ENCODE measurements at regions not wholly inside any gene's neighbourhood (a gene's known extent, or its start where the extent isn't known, plus 50 kb on each side); places are given as distances from the start of the nearest gene placed in this dataset.

DNA sequence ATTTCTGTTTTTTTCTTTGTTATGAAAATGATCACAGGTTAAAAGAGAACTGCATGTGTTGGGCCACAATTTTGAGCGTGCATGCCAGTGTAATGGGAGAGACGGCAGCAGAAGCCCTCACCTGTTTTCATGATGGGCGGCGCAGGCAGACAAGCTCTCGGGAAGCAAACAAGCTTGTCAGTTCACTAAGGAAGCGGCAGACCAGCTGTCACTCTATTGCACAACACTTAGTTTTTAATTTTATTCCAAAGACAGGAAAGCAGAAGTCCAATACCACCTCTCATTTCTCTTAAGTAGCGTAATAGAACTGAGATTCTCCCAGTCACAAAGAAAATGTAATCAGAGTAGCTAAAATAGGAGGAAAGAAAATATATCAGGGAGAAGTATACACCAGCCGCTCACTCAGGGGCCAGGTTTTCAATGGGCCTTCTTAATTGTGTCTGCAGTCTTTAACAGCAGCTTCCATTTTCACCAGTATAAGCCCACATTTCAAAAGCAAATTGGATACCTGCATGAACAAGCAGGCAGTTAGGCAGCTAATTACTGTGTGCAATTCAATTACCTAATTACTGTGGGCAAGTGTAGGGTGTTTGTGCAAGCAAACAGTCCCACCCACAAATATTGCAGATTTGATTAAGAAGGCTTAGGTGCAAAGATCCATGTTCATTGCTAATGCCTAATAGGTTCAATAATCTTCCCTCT, 711.4 kb downstream of the DIAPH3 start:
- DNase-seq (ENCODE audit: low read depth) = no peak

DNA sequence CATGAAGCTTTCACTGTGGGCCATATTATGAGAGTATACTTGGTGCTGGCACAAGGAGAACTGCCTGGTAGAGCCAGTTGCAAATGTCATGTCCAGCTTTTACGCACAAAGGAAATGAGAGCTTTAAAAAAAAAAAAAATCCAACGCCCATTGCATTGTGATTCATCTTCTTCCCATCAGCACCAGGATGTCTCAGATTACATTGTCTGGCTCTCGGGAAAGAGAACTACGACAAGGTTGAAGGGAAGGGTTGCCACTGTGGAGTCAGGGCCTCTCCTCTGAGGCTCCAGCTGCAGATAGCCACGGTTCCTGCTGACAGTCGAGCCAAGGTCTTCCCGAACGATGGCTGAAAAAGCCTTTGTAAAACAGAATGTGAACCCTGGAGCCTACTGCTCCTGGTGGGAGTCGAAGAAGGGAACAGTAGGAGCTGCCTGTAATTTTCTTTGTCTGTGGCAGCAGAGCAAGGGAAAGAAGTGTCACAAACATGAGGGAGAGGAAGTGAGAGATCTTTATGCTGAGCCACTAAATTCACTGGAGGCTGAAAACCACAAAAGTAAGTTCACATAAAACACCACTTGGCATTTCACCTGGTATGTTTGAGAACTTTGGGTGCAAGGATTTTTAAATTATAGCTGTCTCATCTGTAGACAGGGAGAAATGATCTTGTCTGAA, 704.7 kb downstream of the DIAPH3 start:
- DNase-seq (ENCODE audit: low read depth) = no peak

DNA sequence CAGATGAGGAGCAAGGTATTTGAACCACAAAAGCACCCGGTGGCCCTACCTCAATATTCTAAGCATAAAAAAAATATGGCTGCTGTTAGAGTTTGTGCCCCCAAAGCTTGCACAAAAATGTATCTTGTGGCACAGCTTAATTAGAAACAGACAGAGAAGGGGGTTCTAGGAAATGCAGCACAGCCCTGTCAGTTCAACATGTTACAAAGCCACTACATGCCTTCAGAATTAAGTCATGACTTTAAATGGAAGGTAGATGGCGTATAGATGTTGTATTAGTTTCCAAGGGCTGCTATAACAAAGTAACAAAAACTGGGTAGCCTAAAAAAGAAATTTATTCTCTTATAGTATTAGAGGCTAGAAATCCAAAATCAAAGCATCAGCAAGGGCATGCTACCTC, 703.8 kb downstream of the DIAPH3 start:
- DNase-seq (ENCODE audit: low read depth) = no peak

DNA sequence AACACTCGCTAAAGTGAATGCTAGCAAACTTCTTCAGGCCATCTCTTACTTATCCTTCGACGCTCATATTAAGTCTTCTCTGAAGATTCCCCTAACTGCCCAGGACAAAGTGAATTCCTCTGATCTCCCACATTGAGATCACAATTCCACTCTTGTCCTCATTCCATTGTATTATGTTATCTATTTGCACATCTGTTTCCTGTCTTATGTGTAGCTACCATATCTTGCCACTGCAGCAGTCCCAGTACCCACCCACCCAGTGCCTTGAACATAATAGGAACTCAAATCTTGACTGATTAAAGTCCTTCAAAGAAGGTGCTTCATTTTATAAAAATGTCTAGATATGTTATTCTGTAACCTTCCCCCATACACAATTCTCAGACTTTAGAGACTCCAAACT, 702.3 kb downstream of the DIAPH3 start:
- DNase-seq (ENCODE audit: low read depth) = no peak

DNA sequence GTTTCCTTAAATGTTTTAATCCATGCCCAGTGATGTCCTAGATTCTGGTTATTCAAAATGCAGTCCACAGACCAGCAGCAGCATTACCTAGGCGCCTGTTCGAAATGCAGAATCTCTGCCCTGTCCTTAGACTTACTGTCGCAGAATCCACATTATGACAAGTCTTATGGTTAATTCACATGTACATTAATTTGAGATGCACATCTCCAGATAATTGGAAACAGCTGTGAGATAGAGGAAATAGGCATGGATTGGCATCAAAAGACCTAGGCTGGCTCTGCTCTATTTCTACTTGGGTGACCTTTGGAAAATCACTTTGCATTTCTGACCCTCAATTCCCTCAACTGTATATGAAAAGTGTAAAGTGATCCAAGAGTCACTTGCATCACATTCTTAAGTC, 700.7 kb downstream of the DIAPH3 start:
- no peak for DNase-seq (ENCODE audit: low read depth)

DNA sequence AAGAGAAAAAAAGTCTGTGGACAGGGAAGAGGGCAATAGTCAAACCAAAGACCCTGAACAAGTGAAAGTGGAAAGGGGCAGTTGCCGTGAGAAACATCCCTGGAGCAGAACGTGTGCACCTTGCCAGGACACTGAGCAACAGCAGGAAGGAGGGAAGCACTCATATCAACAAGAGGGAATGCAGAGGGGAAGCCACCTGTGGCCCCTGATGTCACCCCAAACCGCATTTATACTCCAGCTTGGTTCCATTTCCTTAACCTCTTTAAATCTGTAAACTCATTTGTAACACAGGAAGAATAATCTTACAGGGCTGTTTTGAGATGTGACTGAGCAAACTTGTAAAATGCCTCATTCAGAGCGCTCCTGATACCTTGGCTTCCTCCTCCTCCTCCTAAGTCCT, 698.8 kb downstream of the DIAPH3 start:
- DNase-seq (ENCODE audit: low read depth) = no peak

DNA sequence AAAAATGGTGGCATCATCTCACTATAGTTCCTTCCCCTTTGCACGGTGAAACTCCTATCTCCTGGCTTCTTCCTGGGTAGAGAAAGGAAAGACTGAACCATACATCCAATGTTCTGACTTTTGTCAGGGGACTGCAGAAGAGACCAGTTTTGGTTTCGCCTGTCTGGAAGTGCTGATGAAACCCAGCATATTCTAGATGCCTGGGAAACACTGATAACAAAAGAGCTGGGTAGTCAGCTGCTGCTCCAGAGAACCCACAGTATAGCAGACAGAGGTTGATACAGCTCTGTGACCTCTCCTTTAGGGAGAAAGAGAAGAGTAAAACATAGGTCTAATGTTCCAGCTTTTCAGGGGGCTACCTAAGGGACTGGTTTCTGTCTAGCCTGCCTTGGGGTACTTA, 695.3 kb downstream of the DIAPH3 start:
- no peak for DNase-seq (ENCODE audit: low read depth)

DNA sequence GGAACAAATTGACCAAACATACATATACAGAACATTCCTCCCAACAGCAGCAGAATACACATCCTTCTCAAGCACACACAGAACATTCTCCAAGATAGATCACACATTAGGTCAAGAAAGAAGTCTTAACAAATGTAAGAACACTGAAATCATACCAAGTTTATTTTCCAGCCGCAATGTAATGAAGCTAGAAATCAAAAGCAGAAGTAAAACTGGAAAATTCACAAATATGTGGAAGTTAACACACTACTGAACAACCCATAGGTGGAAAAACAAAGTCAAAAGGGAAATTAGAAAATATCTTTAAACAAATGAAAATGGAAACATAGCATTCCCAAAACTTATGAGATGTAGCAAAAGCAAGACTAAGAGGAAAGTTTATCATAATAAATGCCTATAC, 692.6 kb downstream of the DIAPH3 start:
- no peak for DNase-seq (ENCODE audit: low read depth)

DNA sequence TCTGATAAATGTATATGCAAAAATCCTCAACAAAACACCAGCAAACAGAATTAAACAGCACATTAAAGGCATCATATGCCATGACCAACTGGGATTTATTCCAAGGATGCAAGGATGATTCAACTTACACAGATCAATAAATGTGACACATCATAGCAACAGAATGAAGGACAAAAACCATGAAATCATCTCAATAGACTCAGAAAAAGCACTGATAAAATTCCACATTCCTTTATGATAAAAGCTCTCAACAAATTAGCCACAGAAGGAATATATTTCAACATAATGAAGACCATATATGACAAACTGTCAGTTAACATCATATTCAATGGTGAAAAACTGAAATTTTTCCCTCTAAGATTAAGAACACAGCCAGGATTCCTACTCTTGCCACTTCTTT, 691.6 kb downstream of the DIAPH3 start:
- DNase-seq (ENCODE audit: low read depth) = no peak

DNA sequence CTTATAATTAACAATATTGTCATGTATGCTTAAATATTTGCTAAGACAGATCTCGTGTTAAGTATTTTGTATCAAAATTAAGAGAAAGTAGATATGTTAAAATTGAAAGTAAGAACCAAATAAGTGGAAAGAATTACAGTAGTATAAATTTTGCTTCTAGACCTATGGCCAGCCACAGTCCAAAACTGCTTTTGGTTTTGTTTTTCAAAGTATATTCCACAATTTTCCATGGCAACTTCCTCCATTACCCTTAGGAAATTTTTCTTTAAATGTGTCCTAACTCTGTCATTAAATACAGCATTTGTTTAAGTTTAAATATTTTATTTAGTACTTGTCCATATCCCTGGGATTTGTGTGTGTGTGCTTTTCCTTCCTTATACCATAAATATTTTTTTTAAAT, 689.0 kb downstream of the DIAPH3 start:
- no peak for DNase-seq (ENCODE audit: low read depth)

DNA sequence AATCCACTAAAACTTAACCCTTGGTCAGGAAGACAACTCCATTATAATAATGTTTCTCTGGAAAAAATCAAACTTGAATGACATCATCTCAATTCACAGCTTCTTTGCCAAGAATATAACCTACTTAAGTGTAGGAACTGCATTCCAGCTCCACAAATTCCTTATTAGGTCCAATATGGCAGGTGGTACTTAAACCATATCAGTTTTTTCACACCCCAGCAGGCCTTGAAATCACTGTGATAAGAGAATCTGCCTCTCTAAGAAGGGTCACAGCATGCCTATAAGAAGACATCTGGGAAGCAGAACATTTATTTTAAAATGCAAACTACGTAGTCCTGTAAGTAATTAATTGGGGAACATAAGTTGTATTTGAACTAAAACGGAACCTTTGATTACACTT, 687.8 kb downstream of the DIAPH3 start:
- no peak for DNase-seq (ENCODE audit: low read depth)

DNA sequence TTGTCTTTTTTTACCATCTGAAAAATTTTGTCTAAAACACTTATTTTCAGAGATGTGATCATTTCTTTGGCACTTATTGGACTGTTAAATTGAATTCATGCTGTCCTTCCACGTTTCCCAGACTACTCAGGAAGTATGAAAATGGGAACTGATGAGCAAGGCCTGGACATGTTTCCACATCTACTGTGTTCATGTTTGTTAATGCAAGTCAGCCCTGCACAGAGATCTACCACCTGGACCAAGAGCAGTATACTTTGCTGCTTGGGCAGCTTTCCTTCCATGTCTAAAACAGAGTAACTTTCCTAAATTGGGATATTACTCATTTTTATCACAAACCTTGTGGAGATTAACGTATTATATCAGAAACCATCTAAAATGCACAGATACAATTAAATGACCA, 687.4 kb downstream of the DIAPH3 start:
- no peak for DNase-seq (ENCODE audit: low read depth)

DNA sequence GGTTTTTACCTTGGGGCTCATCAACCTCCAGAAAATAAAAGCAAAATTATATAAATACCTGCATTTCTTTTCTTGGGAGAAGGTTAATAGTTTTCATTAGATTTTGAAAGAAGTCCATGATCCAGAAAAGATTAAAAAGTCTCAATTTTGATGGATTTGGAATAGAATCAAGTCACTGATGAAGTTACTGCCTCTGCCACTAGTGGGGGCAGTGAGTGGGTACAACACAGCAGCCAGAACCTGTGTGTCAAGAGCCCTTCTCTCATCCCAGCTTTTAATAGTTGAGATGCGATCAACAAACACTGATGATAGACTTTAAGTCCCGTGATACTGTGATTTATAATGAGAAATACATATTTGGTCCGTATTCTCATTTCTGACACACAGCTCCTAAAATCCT, 686.7 kb downstream of the DIAPH3 start:
- no peak for DNase-seq (ENCODE audit: low read depth)

DNA sequence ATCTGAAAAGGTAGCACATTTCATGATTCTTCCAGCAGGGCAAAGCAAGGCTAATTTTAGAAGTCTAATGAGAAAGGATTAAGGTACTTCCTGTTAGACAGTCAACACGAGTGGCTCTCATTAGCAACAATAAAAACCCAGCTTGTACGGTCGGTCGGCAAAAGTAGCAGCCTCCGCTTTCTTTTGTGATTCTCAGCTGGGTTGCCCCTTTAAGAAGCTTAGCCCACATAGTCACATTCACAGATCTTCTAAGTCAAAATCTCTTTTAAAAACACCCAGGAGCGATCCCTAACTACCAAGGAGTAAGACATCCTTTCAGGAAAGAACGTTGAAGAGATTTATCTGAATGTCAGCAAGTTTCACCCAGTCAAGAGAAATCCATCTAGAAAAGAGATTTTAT, 684.8 kb downstream of the DIAPH3 start:
- no peak for DNase-seq (ENCODE audit: low read depth)

DNA sequence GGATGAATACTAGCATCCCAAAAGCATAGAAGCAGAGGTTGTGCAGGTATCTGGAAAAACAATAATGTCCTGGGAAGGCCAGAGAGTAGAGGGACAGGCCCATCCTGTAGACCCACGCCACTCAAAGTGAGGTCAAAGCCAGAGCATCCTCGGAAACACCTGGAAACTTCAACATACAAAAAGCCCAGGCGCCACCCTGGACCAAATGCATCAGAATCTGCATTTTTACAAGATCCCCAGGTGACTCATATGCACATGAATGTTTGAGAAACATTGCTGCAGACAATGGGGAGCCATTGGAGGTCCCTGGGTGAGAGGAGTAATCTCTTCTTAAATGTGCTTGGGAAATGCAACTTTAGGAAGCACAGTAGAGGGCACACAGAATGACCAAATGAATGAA, 684.1 kb downstream of the DIAPH3 start:
- no peak for DNase-seq (ENCODE audit: low read depth)

DNA sequence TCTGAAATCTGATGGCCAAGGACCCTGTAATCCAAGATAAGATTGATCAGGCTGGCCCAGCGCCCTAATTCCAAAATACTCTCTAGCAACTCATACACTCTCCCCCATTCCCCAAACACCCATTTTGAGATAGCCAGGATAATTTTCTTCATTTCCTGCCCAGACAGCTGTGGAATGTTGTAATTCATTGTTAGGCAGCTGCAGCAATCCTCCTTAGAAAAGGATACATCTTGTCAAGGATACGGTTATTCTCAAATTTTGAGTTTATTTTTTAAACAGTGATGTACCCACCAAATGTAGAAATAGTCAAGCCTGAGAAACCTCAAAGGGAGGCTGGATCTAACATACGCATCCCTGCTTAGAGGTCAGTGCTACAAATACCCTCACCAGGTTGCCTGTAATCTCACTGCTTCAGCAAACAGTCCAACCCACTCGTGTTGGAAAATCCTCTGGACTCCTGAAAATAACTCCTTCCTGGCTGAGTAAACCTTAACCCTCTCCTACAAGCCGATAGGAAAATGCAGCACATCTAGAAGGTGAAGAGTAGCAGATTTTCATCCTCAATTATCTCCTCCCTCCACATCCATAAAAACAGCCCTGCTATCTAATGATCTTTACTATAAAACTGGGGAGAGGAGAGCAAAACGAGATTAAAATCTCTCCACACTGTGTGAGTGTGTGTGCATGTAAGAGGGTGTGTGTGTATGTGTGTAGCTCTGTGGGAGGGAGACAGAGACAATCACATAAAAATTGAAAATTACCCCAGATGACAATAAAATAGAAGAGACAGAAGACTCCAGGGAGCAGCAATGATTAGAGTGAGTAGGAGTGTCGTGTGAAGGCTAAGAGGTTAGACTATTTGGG, 683.1 kb downstream of the DIAPH3 start:
- DNase-seq (ENCODE audit: low read depth) = no peak

DNA sequence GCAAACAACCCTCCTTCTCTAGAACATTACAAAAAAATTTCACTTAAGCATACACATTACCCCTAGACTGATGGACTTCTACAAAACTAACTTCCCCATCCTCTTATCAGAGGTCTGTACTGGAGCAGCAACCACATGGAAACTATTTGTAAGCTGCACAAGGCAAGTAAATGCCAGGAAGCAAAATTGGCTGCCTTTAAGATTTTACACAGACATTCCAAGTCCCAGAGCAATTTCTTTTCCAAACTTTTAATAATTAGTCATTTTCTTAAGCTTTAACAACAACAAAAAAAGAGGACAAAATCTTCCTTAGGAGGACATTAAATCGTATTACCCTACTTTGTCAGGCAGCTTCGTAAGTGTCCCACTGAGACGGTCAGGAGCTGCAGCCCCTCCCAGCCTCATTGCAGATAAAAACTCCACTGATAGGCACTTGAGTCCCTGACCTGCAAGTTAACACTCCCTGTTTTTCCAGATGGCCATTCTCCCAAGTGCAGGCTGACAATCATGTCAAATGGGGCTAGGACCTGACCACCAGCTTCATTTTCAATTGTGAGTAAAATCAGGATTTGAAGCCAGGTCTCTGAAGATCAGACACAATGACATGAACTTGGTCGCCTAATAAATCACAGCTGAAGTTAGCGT, 680.1 kb downstream of the DIAPH3 start:
- no peak for DNase-seq (ENCODE audit: low read depth)

DNA sequence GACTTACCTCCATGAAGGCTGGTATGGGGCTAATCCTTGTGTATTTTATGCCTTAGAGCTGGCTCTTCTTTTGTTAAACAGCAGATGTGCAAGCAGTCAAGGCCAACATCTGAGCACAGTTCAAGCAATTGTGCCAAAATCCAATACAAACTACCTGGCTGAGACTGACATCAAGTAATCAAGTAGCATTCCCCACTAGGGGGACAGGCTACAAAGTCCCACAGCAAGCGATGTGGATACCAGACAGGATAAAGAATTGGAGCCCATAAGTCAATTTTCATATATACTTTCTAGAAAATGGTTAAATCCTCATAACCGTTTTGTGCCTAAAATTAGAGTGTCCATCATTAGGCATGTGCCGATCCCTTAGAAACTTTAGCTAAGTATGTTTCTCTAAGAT, 675.8 kb downstream of the DIAPH3 start:
- no peak for DNase-seq (ENCODE audit: low read depth)

DNA sequence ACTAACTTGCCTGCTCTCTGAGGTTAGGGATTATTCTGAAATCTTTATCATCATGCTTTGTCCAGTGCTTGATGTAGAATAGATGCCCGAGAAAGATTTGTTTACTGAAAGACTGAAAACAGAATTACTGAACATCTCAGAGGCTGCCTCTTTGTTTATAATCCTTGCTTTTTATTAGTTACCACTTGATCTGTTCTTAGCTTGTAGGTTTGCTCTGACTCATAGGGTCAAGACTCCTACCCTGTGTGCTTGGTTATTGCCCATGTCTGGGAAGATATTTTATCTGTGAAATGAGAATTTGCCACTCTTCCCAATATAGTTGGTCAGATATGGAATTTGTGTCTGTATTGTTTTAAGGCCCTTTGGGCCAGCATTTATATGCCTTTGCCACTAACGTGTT, 675.3 kb downstream of the DIAPH3 start:
- DNase-seq (ENCODE audit: low read depth) = no peak

DNA sequence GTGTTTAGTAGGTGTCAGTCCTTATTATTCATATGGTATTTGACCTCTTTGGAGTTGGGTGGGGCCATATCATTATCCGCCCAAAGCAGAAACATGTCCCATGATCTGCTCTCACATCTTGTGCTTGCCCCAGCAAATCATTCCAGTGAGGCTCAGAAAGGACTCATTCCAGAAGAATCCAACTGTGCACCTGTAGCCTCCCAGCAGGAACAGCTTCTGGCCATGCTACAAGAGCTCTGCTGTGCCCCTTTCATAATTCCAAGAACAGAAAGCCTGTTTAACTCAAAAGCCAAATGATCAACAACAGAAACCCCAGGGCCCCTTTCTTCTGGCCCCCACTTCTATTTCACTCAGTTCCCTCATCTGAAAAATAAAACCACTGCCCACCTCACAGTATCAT, 673.1 kb downstream of the DIAPH3 start:
- no peak for DNase-seq (ENCODE audit: low read depth)

DNA sequence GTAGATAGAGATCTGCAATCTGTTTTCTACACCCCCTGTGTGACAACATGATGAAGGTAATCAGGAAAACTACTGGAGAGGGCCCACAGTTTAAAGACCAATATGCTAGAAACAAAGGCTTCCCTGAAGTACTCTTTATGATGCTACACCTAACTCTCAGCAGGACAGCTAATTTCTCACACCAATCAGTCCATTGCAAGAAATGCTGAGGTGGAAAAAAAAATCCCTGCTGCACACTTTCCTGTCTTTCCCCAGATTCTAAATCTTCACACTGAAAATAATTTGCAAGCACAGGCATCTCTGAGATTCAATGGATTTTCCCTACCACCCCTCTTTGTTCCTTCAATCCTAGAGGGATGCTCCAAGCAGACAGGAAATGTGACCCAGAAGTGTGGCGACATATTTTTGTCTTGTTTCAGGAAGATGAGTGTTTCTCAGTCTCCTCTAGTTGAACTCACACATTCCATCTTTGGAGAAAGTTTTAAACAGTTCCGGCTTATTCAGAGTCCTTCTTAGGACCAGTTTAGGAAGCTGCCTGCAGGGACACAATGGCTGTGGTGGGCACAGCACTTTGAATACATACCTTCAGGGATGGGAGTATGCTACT, 671.6 kb downstream of the DIAPH3 start:
- no peak for DNase-seq (ENCODE audit: low read depth)

DNA sequence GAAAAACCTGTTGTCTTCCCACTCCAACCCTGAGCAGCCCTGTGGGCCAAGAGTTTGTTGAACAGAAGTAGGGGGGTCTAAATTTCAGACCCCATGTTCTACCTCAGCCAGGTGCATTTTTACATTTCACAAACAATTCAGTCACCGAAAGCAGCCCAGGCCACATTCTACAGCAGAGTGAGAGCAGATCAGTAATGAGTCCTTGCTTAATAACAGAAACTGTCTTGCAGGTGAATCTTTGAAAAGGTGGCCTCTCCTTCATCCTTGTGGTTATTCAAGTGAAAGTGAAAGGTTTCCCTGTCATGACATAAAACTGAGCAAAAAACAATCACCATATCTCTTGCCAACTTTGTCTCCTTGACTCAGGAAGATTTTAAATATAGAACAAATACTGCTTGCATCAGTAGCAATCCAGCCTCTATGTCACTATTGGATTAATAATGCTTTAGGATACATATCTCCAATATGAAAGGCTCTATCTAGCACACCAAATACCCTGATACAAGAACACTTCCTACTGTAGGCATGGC, 670.2 kb downstream of the DIAPH3 start:
- no peak for DNase-seq (ENCODE audit: low read depth)

Data from stimulated activated CD8-positive, alpha-beta memory T cell treated with anti-CD3 and anti-CD28 coated beads, Interleukin-12 subunit alpha, Interleukin-12 subunit beta, amount 100 ng/mL, for 1 hour (primary cell).